GM12878 (cell line): ENCODE measurements at regions not wholly inside any gene's neighbourhood (a gene's known extent, or its start where the extent isn't known, plus 50 kb on each side); places are given as distances from the start of the nearest gene placed in this dataset.

Experiments used
- ATAC-seq: fragments of 200-7000 bp; cut with Tn5 transposase; 3 replicates; pipeline ENCODE4 v1.9.1; 2020; ENCODE audit warnings: mild to moderate bottlenecking, moderate library complexity
- BruUV-seq: library from RNA; stranded (reverse); fragments of 400-500 nt; replicated peaks from 2 replicates; lab custom pipeline; 2021; lab: Mats Ljungman, UMichigan
- CTCF ChIA-PET: fragments of 300-600 bp; sonication (Branson Sonifier 250); formaldehyde crosslinking; extraction: SDS; loops from one replicate; lab custom pipeline; 2021; ENCODE audit warnings: inconsistent platforms; lab: Yijun Ruan, JAX
- POLR2A ChIA-PET: fragments of 350-600 bp; formaldehyde crosslinking; extraction: SDS; loops from one replicate; lab custom pipeline; 2021; ENCODE audit warnings: inconsistent platforms; lab: Charles Lee
- RAD21 ChIA-PET: fragments of 300-600 bp; sonication (Branson Sonifier 250); formaldehyde crosslinking; loops from one replicate; lab custom pipeline; 2023; ENCODE audit warnings: antibody characterized with exemption; ENCODE audit not compliant: unreplicated experiment; lab: Charles Lee
- SMC1A ChIA-PET: fragments of 300-600 bp; sonication (Branson Sonifier 250); formaldehyde crosslinking; loops from one replicate; lab custom pipeline; 2023; ENCODE audit not compliant: unreplicated experiment, uncharacterized antibody; lab: Charles Lee
- DNase-seq: peaks from one replicate; pipeline ENCODE4 v3.0.0-alpha.2; 2011; ENCODE audit warnings: low read depth, low spot score
- FAIRE-seq: peaks from 3 replicates; lab custom pipeline; 2011; peaks lifted over from hg19 to GRCh38; lab: Jason Lieb, UNC
- H2AFZ ChIP-seq: 2 replicates; pipeline ENCODE4 v1.6.0; 2011; ENCODE audit warnings: low read depth, low read length, control low read depth; ENCODE audit not compliant: control insufficient read depth
- H3K27ac ChIP-seq: 2 replicates; pipeline ENCODE4 v1.5.1; 2011; ENCODE audit warnings: control low read depth; ENCODE audit not compliant: control insufficient read depth, insufficient read depth
- H3K27me3 ChIP-seq, 2 experiments: replicated peaks in 1 of 2; 2 replicates each; pipeline versions ENCODE4 v1.6.0 to v1.6.1; 2011; ENCODE audit warnings: low read length in 1 of 2; ENCODE audit not compliant: control insufficient read depth in 2 of 2, insufficient read depth in 2 of 2
- H3K36me3 ChIP-seq, 2 experiments: 2 replicates each; pipeline ENCODE4 v1.5.1; 2011; ENCODE audit warnings: low read length in 1 of 2; ENCODE audit not compliant: control insufficient read depth in 2 of 2, insufficient read depth in 2 of 2
- H3K4me1 ChIP-seq: 2 replicates; pipeline ENCODE4 v1.6.1; 2011; ENCODE audit warnings: mild to moderate bottlenecking, low read length, moderate library complexity, mixed read lengths; ENCODE audit not compliant: control insufficient read depth, insufficient read depth
- H3K4me2 ChIP-seq: 2 replicates; pipeline ENCODE4 v1.6.0; 2011; ENCODE audit warnings: control low read depth; ENCODE audit not compliant: control insufficient read depth, insufficient read depth
- H3K4me3 ChIP-seq: fragments of 200-600 bp; sonication (generic); 2 replicates; pipeline ENCODE4 v1.5.1; 2016
- H3K79me2 ChIP-seq: 2 replicates; pipeline ENCODE4 v1.6.0; 2011; ENCODE audit warnings: low read length; ENCODE audit not compliant: control insufficient read depth, insufficient read depth
- H3K9ac ChIP-seq: 2 replicates; pipeline ENCODE4 v1.8.0; 2011; ENCODE audit warnings: low read length, control low read depth, mixed read lengths; ENCODE audit not compliant: control insufficient read depth, insufficient read depth
- H3K9me3 ChIP-seq: replicated peaks from 3 replicates; pipeline ENCODE4 v1.5.1; 2011; ENCODE audit warnings: mild to moderate bottlenecking, low read length; ENCODE audit not compliant: control insufficient read depth, insufficient read depth
- H4K20me1 ChIP-seq: 2 replicates; pipeline ENCODE4 v1.6.0; 2011; ENCODE audit not compliant: control insufficient read depth, insufficient read depth
- ASH2L ChIP-seq: fragments of 300-600, 200-600 bp; sonication (generic); IDR thresholded peaks from 2 replicates; pipeline ENCODE4 v1.6.1; 2017; ENCODE audit warnings: low read depth, mild to moderate bottlenecking, borderline replicate concordance
- CREB1 ChIP-seq: IDR thresholded peaks from 2 replicates; pipeline ENCODE4 v1.6.1; 2012; ENCODE audit warnings: low read depth, mild to moderate bottlenecking, inconsistent platforms
- CREM ChIP-seq: IDR thresholded peaks from 2 replicates; pipeline ENCODE4 v1.6.1; 2014; ENCODE audit warnings: antibody characterized with exemption, low read depth
- DPF2 ChIP-seq: fragments of 450-650 bp; IDR thresholded peaks from 2 replicates; pipeline ENCODE4 v1.6.1; 2017; ENCODE audit warnings: mild to moderate bottlenecking
- FOS ChIP-seq: IDR thresholded peaks from 3 replicates; pipeline ENCODE4 v1.6.1; 2011; ENCODE audit warnings: borderline replicate concordance; ENCODE audit not compliant: insufficient read length; ENCODE audit errors: extremely low read depth
- IKZF2 ChIP-seq, 2 experiments: fragments of 450-650 bp; IDR thresholded peaks; 2 replicates each; pipeline ENCODE4 v1.6.1; 2017; ENCODE audit warnings: mild to moderate bottlenecking in 2 of 2, moderate library complexity in 2 of 2
- MEF2B ChIP-seq: fragments of 450-650 bp; IDR thresholded peaks from 2 replicates; pipeline ENCODE4 v1.6.1; 2018; ENCODE audit warnings: mild to moderate bottlenecking, moderate library complexity; ENCODE audit not compliant: partially characterized antibody, poor library complexity, severe bottlenecking
- RFX5 ChIP-seq: IDR thresholded peaks from 2 replicates; pipeline ENCODE4 v1.6.1; 2011; ENCODE audit warnings: low read depth, low read length, improper control_type of control experiment
- RUNX3 ChIP-seq: IDR thresholded peaks from 2 replicates; pipeline ENCODE4 v1.6.1; 2012; ENCODE audit warnings: low read length, inconsistent platforms
- SUZ12 ChIP-seq: fragments of 200-600 bp; sonication (generic); IDR thresholded peaks from one replicate; pipeline ENCODE4 v1.6.1; 2018; ENCODE audit warnings: antibody characterized with exemption, mild to moderate bottlenecking; ENCODE audit not compliant: unreplicated experiment
- TBL1XR1 ChIP-seq: IDR thresholded peaks from 2 replicates; pipeline ENCODE4 v1.6.1; 2012; ENCODE audit warnings: low read depth, low read length, improper control_type of control experiment
- ZNF207 ChIP-seq: fragments of 450-650 bp; IDR thresholded peaks from 2 replicates; pipeline ENCODE4 v1.6.1; 2014; ENCODE audit warnings: antibody characterized with exemption, mild to moderate bottlenecking, borderline replicate concordance
- ZZZ3 ChIP-seq: IDR thresholded peaks from 2 replicates; pipeline ENCODE4 v1.6.1; 2011; ENCODE audit warnings: low read depth; ENCODE audit not compliant: control insufficient read depth, insufficient read length
- in situ Hi-C: fragments of 300-500 bp; cut with MboI; formaldehyde crosslinking; loops from 9 replicates; pipeline ENCODE4 v1.14.3; 2018; ENCODE audit warnings: mixed read lengths
- intact Hi-C: fragments of 100-400 bp; cut with micrococcal nuclease; formaldehyde crosslinking; loops from one replicate; pipeline ENCODE4 v1.14.2; 2022; ENCODE audit not compliant: unreplicated experiment
- TF ChIP-seq, protein P1 (sequence below): IDR thresholded peaks from 2 replicates; pipeline ENCODE4 v1.6.1; 2011; ENCODE audit warnings: borderline replicate concordance, low read depth, mild to moderate bottlenecking, moderate library complexity, mixed read lengths, low read length; ENCODE audit not compliant: insufficient read depth; ENCODE audit errors: extremely low read length
- TF ChIP-seq, protein P2 (sequence below): IDR thresholded peaks from 2 replicates; pipeline ENCODE4 v1.6.1; 2012; ENCODE audit warnings: low read depth, low read length, improper control_type of control experiment
- TF ChIP-seq, protein P3 (sequence below): fragments of 450-650 bp; IDR thresholded peaks from 2 replicates; pipeline ENCODE4 v1.6.1; 2017; ENCODE audit warnings: borderline replicate concordance
- TF ChIP-seq, protein P4 (sequence below): IDR thresholded peaks from 2 replicates; pipeline ENCODE4 v1.6.1; 2011; ENCODE audit warnings: low read depth, mild to moderate bottlenecking, low read length, moderate library complexity, borderline replicate concordance; ENCODE audit errors: extremely low read depth
- TF ChIP-seq, protein P5 (sequence below): IDR thresholded peaks from 2 replicates; pipeline ENCODE4 v1.6.1; 2012; ENCODE audit warnings: low read length, inconsistent platforms

DNA sequence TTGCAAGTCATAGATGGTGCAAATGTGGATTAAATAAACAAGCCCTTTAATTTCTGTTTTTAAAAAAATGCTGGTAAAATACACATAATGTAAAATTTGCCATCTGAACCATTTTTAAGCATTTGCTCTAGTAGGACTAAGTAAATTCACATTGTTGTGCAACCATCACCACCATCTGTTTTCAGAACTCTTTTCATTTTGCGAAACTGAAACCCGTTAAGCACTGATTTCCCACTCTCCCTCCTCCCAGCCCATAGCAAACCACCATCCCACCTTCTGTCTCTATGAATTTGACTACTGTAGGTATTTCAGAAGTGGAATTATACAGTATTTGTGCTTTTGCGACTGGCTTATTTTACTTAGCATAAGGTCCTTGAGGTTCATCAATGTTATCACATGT is 103.3 kb upstream of the CNTLN start (continued):
- TF ChIP-seq, protein P1, sequence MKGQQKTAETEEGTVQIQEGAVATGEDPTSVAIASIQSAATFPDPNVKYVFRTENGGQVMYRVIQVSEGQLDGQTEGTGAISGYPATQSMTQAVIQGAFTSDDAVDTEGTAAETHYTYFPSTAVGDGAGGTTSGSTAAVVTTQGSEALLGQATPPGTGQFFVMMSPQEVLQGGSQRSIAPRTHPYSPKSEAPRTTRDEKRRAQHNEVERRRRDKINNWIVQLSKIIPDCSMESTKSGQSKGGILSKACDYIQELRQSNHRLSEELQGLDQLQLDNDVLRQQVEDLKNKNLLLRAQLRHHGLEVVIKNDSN = no peak
- TF ChIP-seq DPF2 = no peak
- no peak for TF ChIP-seq ZZZ3
- TF ChIP-seq IKZF2 (IDR thresholded peaks at IDR 0.05) = no peak
- TF ChIP-seq CREM = no peak
- TF ChIP-seq, protein P2, sequence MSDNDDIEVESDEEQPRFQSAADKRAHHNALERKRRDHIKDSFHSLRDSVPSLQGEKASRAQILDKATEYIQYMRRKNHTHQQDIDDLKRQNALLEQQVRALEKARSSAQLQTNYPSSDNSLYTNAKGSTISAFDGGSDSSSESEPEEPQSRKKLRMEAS = no peak
- no peak for TF ChIP-seq MEF2B
- no peak for TF ChIP-seq ZNF207

DNA sequence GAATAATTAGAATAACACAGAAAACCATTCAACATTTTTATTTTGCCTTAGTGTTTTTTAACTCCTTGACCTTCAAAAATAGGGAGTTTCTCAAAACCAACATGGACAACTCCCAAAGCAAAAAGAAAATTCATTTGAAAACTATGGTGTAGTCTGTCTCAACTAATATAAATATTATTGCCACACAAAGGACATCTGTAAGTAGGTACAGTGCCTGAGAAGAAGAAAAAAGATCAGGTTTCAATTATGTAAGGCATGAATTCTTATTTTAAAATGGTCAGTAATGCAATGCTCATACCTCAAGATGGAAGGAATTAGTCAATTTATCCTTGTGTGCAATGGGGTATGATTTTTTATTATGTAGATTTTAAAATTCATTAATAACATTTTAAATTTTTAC is 109.6 kb upstream of the CNTLN start:
- CTCF ChIA-PET = no interaction called here
- no TSS peak for BruUV-seq
- no peak for DNase-seq
- no peak overlapping the region for H3K27ac ChIP-seq
- intact Hi-C loops (no loop called here), in situ Hi-C loops (no loop called here)
- H3K4me1 ChIP-seq = no peaks in the 10 kb centered on the region
- no peak for ATAC-seq
- no peak overlapping the region for H3K4me3 ChIP-seq
- no peak for FAIRE-seq
- RAD21 ChIA-PET = no interaction called here
- H3K27me3 ChIP-seq = no peaks in the 10 kb centered on the region
- H3K4me2 ChIP-seq = no peak overlapping the region
- SMC1A ChIA-PET = no interaction called here
- no peaks in the 10 kb centered on the region for H3K79me2 ChIP-seq
- no peaks in the 10 kb centered on the region for H3K36me3 ChIP-seq
- TF ChIP-seq, protein P3, sequence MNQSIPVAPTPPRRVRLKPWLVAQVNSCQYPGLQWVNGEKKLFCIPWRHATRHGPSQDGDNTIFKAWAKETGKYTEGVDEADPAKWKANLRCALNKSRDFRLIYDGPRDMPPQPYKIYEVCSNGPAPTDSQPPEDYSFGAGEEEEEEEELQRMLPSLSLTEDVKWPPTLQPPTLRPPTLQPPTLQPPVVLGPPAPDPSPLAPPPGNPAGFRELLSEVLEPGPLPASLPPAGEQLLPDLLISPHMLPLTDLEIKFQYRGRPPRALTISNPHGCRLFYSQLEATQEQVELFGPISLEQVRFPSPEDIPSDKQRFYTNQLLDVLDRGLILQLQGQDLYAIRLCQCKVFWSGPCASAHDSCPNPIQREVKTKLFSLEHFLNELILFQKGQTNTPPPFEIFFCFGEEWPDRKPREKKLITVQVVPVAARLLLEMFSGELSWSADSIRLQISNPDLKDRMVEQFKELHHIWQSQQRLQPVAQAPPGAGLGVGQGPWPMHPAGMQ = no peak
- TF ChIP-seq FOS (no peak), TBL1XR1 (no peak), SUZ12 (no peak), ASH2L (no peak), RFX5 (no peak), ZNF207 (no peak), RUNX3 (no peak), CREB1 (no peak)
- TF ChIP-seq, protein P4, sequence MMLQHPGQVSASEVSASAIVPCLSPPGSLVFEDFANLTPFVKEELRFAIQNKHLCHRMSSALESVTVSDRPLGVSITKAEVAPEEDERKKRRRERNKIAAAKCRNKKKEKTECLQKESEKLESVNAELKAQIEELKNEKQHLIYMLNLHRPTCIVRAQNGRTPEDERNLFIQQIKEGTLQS = no peak
- TF ChIP-seq, protein P5, sequence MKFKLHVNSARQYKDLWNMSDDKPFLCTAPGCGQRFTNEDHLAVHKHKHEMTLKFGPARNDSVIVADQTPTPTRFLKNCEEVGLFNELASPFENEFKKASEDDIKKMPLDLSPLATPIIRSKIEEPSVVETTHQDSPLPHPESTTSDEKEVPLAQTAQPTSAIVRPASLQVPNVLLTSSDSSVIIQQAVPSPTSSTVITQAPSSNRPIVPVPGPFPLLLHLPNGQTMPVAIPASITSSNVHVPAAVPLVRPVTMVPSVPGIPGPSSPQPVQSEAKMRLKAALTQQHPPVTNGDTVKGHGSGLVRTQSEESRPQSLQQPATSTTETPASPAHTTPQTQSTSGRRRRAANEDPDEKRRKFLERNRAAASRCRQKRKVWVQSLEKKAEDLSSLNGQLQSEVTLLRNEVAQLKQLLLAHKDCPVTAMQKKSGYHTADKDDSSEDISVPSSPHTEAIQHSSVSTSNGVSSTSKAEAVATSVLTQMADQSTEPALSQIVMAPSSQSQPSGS = no peak
- no peaks in the 10 kb centered on the region for H4K20me1 ChIP-seq
- H3K9ac ChIP-seq = no peak overlapping the region
- H2AFZ ChIP-seq = no peak overlapping the region
- H3K9me3 ChIP-seq = no peaks in the 10 kb centered on the region
- POLR2A ChIA-PET = no interaction called here
